Fibroblast of lung (primary cell): ENCODE measurements at regions not wholly inside any gene's neighbourhood (a gene's known extent, or its start where the extent isn't known, plus 50 kb on each side); places are given as distances from the start of the nearest gene placed in this dataset.

Source experiments
- DNase-seq, 2 donors: peaks; one replicate each; pipeline versions ENCODE4 v3.0.0 to v3.0.0-alpha.2; 2010; ENCODE audit warnings: low read depth in 2 of 2
- H2AFZ ChIP-seq: 2 replicates; pipeline ENCODE4 v1.5.1; 2012; ENCODE audit warnings: low read length, control low read depth, inconsistent platforms
- H3K27ac ChIP-seq: 2 replicates; pipeline ENCODE4 v1.5.1; 2011; ENCODE audit warnings: low read length, control low read depth; ENCODE audit not compliant: insufficient read depth
- H3K27me3 ChIP-seq: 2 replicates; pipeline ENCODE4 v1.5.1; 2011; ENCODE audit warnings: mild to moderate bottlenecking, low read length; ENCODE audit not compliant: control insufficient read depth, insufficient read depth
- H3K36me3 ChIP-seq: 2 replicates; pipeline ENCODE4 v1.5.1; 2011; ENCODE audit warnings: low read length; ENCODE audit not compliant: control insufficient read depth, insufficient read depth
- H3K4me1 ChIP-seq: 2 replicates; pipeline ENCODE4 v1.5.1; 2011; ENCODE audit warnings: low read length; ENCODE audit not compliant: control insufficient read depth, insufficient read depth; ENCODE audit errors: extremely low read depth
- H3K4me2 ChIP-seq: 2 replicates; pipeline ENCODE4 v1.5.1; 2011; ENCODE audit warnings: low read length, control low read depth; ENCODE audit not compliant: insufficient read depth; ENCODE audit errors: extremely low read depth
- H3K4me3 ChIP-seq, 4 experiments: fragments of 200-600 bp in 1 of 4; sonication (generic) in 1 of 4; replicated peaks in 1 of 4; 2 replicates each; pipeline ENCODE4 v1.5.1; 2011 to 2016; ENCODE audit warnings: low read length in 4 of 4, low read depth in 3 of 4, mild to moderate bottlenecking in 3 of 4, control low read depth in 2 of 4, inconsistent platforms in 1 of 4, mixed read lengths in 1 of 4; ENCODE audit not compliant: insufficient read depth in 1 of 4; ENCODE audit errors: control extremely low read depth in 1 of 4
- H3K79me2 ChIP-seq: 2 replicates; pipeline ENCODE4 v1.5.1; 2012; ENCODE audit warnings: mild to moderate bottlenecking, low read length, inconsistent platforms; ENCODE audit not compliant: control insufficient read depth, insufficient read depth
- H3K9ac ChIP-seq: 2 replicates; pipeline ENCODE4 v1.5.1; 2011; ENCODE audit warnings: mild to moderate bottlenecking, low read length, control low read depth; ENCODE audit not compliant: insufficient read depth
- H3K9me3 ChIP-seq: 2 replicates; pipeline ENCODE4 v1.5.1; 2012; ENCODE audit warnings: low read depth, low read length; ENCODE audit not compliant: control insufficient read depth, insufficient read depth
- H4K20me1 ChIP-seq: 2 replicates; pipeline ENCODE4 v1.5.1; 2011; ENCODE audit warnings: low read length; ENCODE audit not compliant: control insufficient read depth, insufficient read depth; ENCODE audit errors: extremely low read depth
- EZH2 ChIP-seq: IDR thresholded peaks from 2 replicates; pipeline ENCODE4 v1.5.1; 2012; ENCODE audit warnings: low read length, control low read depth, mild to moderate bottlenecking; ENCODE audit errors: missing control alignments
- TF ChIP-seq, protein P1 (sequence below), 2 donors: IDR thresholded peaks in 1 of 2; conservative IDR thresholded peaks in 1 of 2; 1 replicate in 1 of 2; 2 replicates in 1 of 2; pipeline ENCODE4 v1.5.1; 2011 to 2012; ENCODE audit warnings: low read length in 2 of 2, control low read depth in 1 of 2, inconsistent platforms in 1 of 2, low read depth in 1 of 2, mild to moderate bottlenecking in 1 of 2

GRCh38 chr3:70506775-70507174 is 194.3 kb upstream of the MDFIC2 start:
- Histone ChIP-seq H3K27ac (no peak overlapping the region), H4K20me1 (no peaks in the 10 kb centered on the region), H3K9me3 (no peaks in the 10 kb centered on the region), H3K4me2 (no peak overlapping the region), H3K27me3 (no peaks in the 10 kb centered on the region), H3K36me3 (no peaks in the 10 kb centered on the region), H3K4me1 (no peaks in the 10 kb centered on the region), H3K9ac (no peak overlapping the region), H2AFZ (no peak overlapping the region), H3K79me2 (no peaks in the 10 kb centered on the region), H3K4me3 (no peak overlapping the region)
- DNase-seq: no peak
- TF ChIP-seq, protein P1, sequence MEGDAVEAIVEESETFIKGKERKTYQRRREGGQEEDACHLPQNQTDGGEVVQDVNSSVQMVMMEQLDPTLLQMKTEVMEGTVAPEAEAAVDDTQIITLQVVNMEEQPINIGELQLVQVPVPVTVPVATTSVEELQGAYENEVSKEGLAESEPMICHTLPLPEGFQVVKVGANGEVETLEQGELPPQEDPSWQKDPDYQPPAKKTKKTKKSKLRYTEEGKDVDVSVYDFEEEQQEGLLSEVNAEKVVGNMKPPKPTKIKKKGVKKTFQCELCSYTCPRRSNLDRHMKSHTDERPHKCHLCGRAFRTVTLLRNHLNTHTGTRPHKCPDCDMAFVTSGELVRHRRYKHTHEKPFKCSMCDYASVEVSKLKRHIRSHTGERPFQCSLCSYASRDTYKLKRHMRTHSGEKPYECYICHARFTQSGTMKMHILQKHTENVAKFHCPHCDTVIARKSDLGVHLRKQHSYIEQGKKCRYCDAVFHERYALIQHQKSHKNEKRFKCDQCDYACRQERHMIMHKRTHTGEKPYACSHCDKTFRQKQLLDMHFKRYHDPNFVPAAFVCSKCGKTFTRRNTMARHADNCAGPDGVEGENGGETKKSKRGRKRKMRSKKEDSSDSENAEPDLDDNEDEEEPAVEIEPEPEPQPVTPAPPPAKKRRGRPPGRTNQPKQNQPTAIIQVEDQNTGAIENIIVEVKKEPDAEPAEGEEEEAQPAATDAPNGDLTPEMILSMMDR (conservative IDR thresholded peaks at IDR 0.05 in 1 of 2, IDR thresholded peaks at IDR 0.05 in 1 of 2; ENCODE audit: low read depth in 1 of 2, low read length in 2 of 2): no peak
- no peak for TF ChIP-seq EZH2

DNA sequence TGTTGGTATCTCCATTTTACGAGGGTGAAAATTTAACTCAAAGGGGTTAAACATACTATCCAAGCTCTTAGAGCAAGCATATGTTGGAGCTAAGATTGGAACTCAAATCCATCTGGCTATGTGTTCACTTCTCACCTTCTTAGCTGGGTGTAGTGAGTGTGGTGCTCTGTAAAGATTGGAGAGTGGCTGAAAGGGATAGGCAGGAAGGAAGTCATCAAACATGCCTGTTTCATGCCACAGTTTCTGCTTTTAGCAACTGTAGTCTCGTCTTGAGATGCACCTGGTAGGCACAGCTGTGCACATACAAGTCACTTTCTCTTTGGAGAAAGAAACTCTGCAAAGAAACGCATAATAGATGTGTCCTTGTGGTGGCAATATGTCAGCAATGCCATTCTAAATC is 189.1 kb upstream of the MDFIC2 start:
- TF ChIP-seq EZH2: no peak
- TF ChIP-seq, protein P1 (conservative IDR thresholded peaks at IDR 0.05 in 1 of 2, IDR thresholded peaks at IDR 0.05 in 1 of 2; ENCODE audit: low read depth in 1 of 2, low read length in 2 of 2): no peak
- H3K27me3 ChIP-seq: no peaks in the 10 kb centered on the region
- no peak overlapping the region for H2AFZ ChIP-seq
- DNase-seq: no peak
- no peak overlapping the region for H3K27ac ChIP-seq
- H3K36me3 ChIP-seq: no peaks in the 10 kb centered on the region
- H3K4me2 ChIP-seq: no peak overlapping the region
- H3K4me3 ChIP-seq: no peak overlapping the region
- H4K20me1 ChIP-seq: no peaks in the 10 kb centered on the region
- no peaks in the 10 kb centered on the region for H3K79me2 ChIP-seq
- H3K9me3 ChIP-seq: no peaks in the 10 kb centered on the region
- H3K9ac ChIP-seq: no peak overlapping the region
- no peaks in the 10 kb centered on the region for H3K4me1 ChIP-seq

GRCh38 chr3:70488816-70489215 is 176.4 kb upstream of the MDFIC2 start:
- Histone ChIP-seq H3K27ac (no peak overlapping the region), H2AFZ (no peak overlapping the region), H3K4me2 (no peak overlapping the region), H4K20me1 (no peaks in the 10 kb centered on the region), H3K9me3 (no peaks in the 10 kb centered on the region), H3K4me1 (no peaks in the 10 kb centered on the region), H3K79me2 (no peaks in the 10 kb centered on the region), H3K27me3 (no peaks in the 10 kb centered on the region), H3K4me3 (no peak overlapping the region), H3K9ac (no peak overlapping the region), H3K36me3 (no peaks in the 10 kb centered on the region)
- TF ChIP-seq, protein P1 (conservative IDR thresholded peaks at IDR 0.05 in 1 of 2, IDR thresholded peaks at IDR 0.05 in 1 of 2; ENCODE audit: low read depth in 1 of 2, low read length in 2 of 2): no peak
- TF ChIP-seq EZH2: no peak
- DNase-seq: no peak
